ENCODE measurements at regions not wholly inside any gene's neighbourhood (a gene's known extent, or its start where the extent isn't known, plus 50 kb on each side); places are given as distances from the start of the nearest gene placed in this dataset.

GRCh38 chr7:118855290-118855689, 630.8 kb downstream of the ANKRD7 start:
- Histone ChIP-seq H3K9me2 (replicated peaks; ENCODE audit: low read depth, low read length) (no peaks in the 10 kb centered on the region), H3K9me3 (ENCODE audit: insufficient read depth, low read depth, low read length) (no peaks in the 10 kb centered on the region), H3K9ac (ENCODE audit: low read depth, low read length, poor library complexity, severe bottlenecking) (no peak overlapping the region), H3K79me2 (ENCODE audit: insufficient read depth, low read length) (no peaks in the 10 kb centered on the region), H3K4me2 (ENCODE audit: low read depth, low read length, poor library complexity, severe bottlenecking) (no peak overlapping the region), H3K36me3 (ENCODE audit: insufficient read depth, low read length) (no peaks in the 10 kb centered on the region), H3K4me1 (ENCODE audit: insufficient read depth, low read length, poor library complexity, severe bottlenecking) (no peaks in the 10 kb centered on the region), H4K20me1 (ENCODE audit: insufficient read depth, low read length, poor library complexity, severe bottlenecking) (no peaks in the 10 kb centered on the region), H3K27me3 (ENCODE audit: insufficient read depth, low read length, poor library complexity, severe bottlenecking) (no peaks in the 10 kb centered on the region), H3K4me3 (ENCODE audit: low read length, poor library complexity, severe bottlenecking) (no peak overlapping the region), H2AFZ (ENCODE audit: low read length) (no peak overlapping the region), H3F3A (ENCODE audit: low read depth) (no peaks in the 10 kb centered on the region)
- TF ChIP-seq CTCF (conservative IDR thresholded peaks at IDR 0.05; ENCODE audit: low read length) (no peak), EZH2phosphoT487 (IDR thresholded peaks at IDR 0.05; ENCODE audit: borderline replicate concordance) (no peak)

GRCh38 chr7:118858651-118859149, 634.2 kb downstream of the ANKRD7 start:
- H3K9ac ChIP-seq (ENCODE audit: low read depth, low read length, poor library complexity, severe bottlenecking) = no peak overlapping the region
- no peak overlapping the region for H2AFZ ChIP-seq (ENCODE audit: low read length)
- H3K79me2 ChIP-seq (ENCODE audit: insufficient read depth, low read length) = no peaks in the 10 kb centered on the region
- H3K4me1 ChIP-seq (ENCODE audit: insufficient read depth, low read length, poor library complexity, severe bottlenecking) = no peaks in the 10 kb centered on the region
- TF ChIP-seq EZH2phosphoT487 (IDR thresholded peaks at IDR 0.05; ENCODE audit: borderline replicate concordance) (no peak), CTCF (conservative IDR thresholded peaks at IDR 0.05; ENCODE audit: low read length) (no peak)
- no peaks in the 10 kb centered on the region for H3F3A ChIP-seq (ENCODE audit: low read depth)
- H3K4me2 ChIP-seq (ENCODE audit: low read depth, low read length, poor library complexity, severe bottlenecking) = no peak overlapping the region
- no peaks in the 10 kb centered on the region for H3K36me3 ChIP-seq (ENCODE audit: insufficient read depth, low read length)
- no peaks in the 10 kb centered on the region for H4K20me1 ChIP-seq (ENCODE audit: insufficient read depth, low read length, poor library complexity, severe bottlenecking)
- H3K27me3 ChIP-seq (ENCODE audit: insufficient read depth, low read length, poor library complexity, severe bottlenecking) = no peaks in the 10 kb centered on the region
- no peaks in the 10 kb centered on the region for H3K9me2 ChIP-seq (replicated peaks; ENCODE audit: low read depth, low read length)
- H3K9me3 ChIP-seq (ENCODE audit: insufficient read depth, low read depth, low read length) = no peaks in the 10 kb centered on the region
- no peak overlapping the region for H3K4me3 ChIP-seq (ENCODE audit: low read length, poor library complexity, severe bottlenecking)

- H3K36me3 ChIP-seq (ENCODE audit: insufficient read depth, low read length) = no peaks in the 10 kb centered on the region
- H3K9me3 ChIP-seq (ENCODE audit: insufficient read depth, low read depth, low read length) = no peaks in the 10 kb centered on the region
- no peaks in the 10 kb centered on the region for H4K20me1 ChIP-seq (ENCODE audit: insufficient read depth, low read length, poor library complexity, severe bottlenecking)
- H3K27me3 ChIP-seq (ENCODE audit: insufficient read depth, low read length, poor library complexity, severe bottlenecking) = no peaks in the 10 kb centered on the region
- no peak overlapping the region for H3K4me2 ChIP-seq (ENCODE audit: low read depth, low read length, poor library complexity, severe bottlenecking)
- TF ChIP-seq EZH2phosphoT487 (IDR thresholded peaks at IDR 0.05; ENCODE audit: borderline replicate concordance) (no peak), CTCF (conservative IDR thresholded peaks at IDR 0.05; ENCODE audit: low read length) (no peak)
- no peaks in the 10 kb centered on the region for H3K79me2 ChIP-seq (ENCODE audit: insufficient read depth, low read length)
- H3K9ac ChIP-seq (ENCODE audit: low read depth, low read length, poor library complexity, severe bottlenecking) = no peak overlapping the region
- no peak overlapping the region for H2AFZ ChIP-seq (ENCODE audit: low read length)
- H3F3A ChIP-seq (ENCODE audit: low read depth) = no peaks in the 10 kb centered on the region
- H3K4me3 ChIP-seq (ENCODE audit: low read length, poor library complexity, severe bottlenecking) = no peak overlapping the region
- H3K9me2 ChIP-seq (replicated peaks; ENCODE audit: low read depth, low read length) = no peaks in the 10 kb centered on the region
- H3K4me1 ChIP-seq (ENCODE audit: insufficient read depth, low read length, poor library complexity, severe bottlenecking) = no peaks in the 10 kb centered on the region
Measured at GRCh38 chr7:118861581-118861980, 637.1 kb downstream of the ANKRD7 start.

All from Loucy (cell line).